Suppressor macrophage (primary cell): ENCODE measurements at regions not wholly inside any gene's neighbourhood (a gene's known extent, or its start where the extent isn't known, plus 50 kb on each side); places are given as distances from the start of the nearest gene placed in this dataset.

Source experiments
- DNase-seq, 4 experiments: peaks; one replicate each; pipeline ENCODE4 v3.0.0-alpha.2; 2020 to 2022

- DNase-seq, result no peak
Observed at GRCh38 chr20:21033817-21034216, 72.3 kb downstream of the LINC00237 start.

DNA sequence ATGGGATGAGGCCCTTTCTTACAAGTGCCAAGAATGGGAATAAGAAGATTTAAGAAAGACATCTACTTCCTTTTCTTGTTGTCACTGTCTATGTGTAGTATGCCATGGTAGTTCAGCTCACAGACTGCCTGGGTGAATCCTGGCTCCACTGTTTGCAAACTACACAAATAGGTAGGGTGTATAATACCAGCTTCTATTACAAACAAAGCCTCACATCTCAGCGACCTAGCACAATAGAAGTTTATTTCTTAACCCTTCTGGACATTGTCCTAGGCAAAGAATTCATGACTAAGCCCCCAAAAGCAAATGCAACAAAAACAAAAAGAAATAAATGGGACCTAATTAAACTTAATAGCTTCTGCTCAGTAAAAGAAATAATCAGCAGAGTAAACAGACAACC, 74.5 kb downstream of the LINC00237 start:
- DNase-seq, result no peak

DNA sequence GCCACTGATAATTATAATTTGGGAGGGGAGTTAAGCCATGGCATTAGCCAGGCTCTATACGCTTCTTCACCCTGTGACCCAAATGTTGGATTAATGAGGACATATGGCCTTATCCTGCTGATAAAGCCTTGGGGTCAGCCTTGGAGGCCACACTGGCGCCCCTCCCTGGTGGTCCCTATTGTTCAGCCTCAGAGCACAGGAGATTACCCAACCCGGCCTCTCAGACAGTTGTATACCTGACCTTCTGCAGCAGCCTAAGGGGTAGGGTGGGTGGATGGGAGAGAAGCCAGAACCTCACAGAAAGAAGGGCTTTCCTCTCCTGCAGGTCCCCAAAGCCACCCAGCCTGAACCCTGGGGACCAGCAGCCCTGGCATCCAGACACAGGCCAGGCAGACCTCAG, 76.8 kb downstream of the LINC00237 start:
- no peak for DNase-seq

- DNase-seq, result no peak
Observed at GRCh38 chr20:21028921-21029320, 77.2 kb downstream of the LINC00237 start.

DNA sequence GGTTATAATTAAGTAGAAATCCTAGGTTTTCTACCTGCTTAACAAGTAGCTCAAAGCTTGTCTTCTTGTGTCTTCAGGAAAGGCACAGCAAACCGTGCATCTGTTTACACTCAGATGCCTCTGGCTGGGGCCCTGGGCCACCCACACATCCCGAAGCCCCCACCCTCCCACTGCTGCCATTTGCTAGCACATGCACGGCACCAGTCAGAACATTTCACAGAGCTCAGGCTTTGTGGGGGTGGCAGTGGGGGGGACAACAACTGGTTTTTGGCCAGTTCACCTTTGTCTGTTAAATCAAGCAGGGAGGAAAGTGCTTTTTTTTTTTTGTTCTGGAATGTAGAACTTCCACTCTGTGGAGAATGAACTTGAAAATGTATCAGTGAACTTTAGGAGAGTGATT, 77.7 kb downstream of the LINC00237 start:
- no peak for DNase-seq

DNA sequence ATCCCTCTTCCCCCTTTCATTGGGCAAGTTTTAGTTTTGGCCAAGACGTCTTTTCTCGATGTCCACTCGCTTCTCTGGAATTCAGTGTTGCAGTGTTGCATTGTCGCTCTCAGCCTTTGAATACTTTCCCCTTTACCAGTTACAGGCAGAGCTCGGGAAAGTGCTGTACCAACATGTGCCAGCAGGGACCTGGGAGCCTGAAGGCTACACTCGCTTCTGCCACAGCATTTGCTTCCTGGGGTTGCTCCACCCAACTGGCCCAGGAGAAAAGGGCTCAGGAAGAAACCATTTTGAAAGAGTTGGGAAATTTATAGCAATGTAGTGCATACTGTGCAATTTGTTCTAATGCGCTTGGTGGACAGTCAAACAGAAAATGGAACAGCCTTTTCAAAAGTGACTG, 78.6 kb downstream of the LINC00237 start:
- DNase-seq, result peak in 2 of 4 experiments; percentile 4 to 5

GRCh38 chr20:21026951-21027350, 79.2 kb downstream of the LINC00237 start:
- DNase-seq, result no peak

DNA sequence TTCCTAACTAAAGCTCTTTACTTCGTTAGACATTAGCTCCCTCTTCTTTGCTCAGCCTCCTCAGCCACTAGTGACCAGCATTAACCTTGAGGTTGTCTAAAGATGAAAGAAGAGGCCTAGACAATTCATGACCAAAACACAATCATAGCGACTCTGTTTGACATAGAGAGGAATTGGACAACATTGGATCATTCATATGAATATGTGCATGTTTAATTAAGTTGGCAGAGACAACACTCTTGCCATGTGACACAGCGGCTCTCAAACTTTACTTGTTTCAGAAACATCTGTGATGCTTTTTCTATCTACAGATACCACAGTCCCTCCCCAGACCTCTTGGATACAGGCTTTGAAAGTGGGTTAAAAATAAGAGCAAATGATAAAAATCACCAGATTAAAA, 81.7 kb downstream of the LINC00237 start:
- no peak for DNase-seq

DNA sequence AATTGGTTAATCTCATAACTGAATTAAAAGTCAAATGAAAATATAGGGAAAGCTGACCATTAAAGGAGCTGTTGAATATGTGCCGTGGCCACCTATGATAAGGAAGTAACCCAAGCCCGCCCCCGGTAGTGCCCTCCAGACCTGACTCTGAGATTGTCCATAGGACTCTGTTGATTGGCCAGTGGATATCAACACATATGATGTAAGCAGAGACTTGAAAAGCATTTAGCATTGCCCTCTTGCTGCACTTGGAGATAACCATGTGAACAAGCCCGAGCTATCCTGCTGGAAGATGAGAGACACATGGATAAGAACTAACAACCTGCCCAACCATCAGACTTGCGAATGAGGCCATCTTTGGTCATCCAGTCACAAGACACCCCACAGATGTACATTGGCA, 83.2 kb downstream of the LINC00237 start:
- no peak for DNase-seq

DNA sequence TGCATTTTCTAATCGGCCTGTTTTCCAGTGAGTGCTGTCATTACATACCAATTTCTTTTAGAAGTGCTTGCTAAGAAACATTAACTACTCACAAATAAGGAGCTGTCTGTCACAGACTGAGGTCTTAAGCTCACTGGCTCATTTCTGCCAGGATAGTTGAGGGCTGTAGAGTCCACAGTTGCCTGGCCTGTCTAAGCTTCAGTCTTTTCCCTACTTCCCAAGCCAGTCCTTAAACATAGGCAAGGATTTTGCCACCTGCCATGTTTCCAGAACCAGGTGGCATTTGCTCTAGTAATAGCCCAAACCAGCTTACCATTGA, 84.7 kb downstream of the LINC00237 start:
- no peak for DNase-seq

GRCh38 chr20:21020659-21021471, 85.3 kb downstream of the LINC00237 start:
- no peak for DNase-seq

DNA sequence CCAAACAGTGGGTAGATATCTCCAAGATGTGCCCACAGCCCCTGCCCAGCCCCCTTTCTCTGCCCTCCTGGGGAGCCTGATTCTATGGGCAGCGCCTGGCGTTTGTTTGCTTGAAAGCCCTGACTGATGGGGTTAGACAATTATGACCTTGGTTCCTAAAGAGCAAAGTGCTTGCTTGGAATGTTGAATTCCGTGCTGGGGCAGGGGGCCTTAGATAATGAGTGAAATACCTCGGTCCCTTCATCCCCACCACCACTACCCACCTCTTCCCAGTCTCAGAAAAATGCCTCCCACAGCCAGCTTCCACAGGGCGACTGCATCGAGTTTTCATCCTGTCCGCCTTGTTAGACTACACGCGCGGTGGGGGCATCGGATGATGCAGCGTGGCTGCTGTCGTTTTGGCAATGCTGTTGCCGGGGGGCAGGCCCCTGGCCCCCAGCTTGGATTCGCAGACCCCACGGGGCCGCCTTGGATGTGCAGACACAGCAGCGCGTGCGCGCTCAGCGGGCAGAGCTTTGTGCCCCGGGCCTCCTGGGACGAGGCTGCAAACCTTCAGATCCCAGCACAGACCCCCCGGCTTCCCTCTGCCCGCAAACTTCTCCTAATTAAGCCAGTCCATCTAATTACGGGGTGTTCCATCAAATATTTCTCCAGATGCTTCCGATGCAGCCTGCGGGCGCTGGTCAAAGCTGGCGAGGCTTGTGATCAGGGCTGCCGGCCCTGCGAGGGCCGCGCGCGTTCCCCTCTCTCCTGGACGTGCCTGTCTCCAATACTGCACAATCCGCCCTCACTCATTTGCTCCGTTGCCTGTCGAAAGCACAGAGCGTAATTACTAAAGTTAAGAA, 86.1 kb downstream of the LINC00237 start:
- no peak for DNase-seq

DNA sequence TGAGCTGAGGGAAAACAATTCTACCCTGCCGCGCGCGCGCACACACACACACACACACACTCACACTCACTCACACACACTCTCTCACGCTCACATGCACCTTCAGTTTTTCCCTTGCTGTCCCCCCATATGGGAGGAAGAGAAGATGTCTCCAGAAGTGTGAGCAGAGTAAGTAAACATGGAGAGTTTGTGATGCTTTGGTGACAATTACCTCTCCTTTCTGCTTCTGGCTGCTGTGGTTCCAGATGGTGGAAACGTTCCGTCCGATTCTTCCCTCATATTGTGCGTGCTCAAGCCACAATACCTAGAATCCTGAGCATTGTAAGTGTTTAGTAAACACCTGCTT, 86.7 kb downstream of the LINC00237 start:
- no peak for DNase-seq

- DNase-seq, result no peak
Observed at GRCh38 chr20:21018576-21018975, 87.6 kb downstream of the LINC00237 start.

GRCh38 chr20:21017528-21018085, 88.6 kb downstream of the LINC00237 start:
- DNase-seq, result no peak

DNA sequence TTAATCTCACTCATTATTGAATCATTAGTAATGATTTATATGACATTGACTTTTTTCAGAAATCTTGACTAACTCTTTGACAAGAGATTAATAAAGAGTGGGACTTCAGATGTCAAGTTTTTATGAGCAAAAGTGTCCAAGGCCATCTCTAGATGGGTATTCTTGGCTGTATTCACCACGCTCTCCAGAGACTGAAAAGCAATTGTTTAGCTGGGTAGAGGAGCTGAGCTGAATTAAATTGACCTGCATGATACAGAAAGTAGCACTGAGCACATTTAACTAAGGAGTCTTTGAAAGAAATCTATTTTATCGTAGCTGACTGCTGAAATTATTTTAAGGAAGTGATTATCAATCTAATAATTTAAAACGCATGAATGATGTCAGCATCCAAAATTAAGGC, 89.4 kb downstream of the LINC00237 start:
- no peak for DNase-seq

DNA sequence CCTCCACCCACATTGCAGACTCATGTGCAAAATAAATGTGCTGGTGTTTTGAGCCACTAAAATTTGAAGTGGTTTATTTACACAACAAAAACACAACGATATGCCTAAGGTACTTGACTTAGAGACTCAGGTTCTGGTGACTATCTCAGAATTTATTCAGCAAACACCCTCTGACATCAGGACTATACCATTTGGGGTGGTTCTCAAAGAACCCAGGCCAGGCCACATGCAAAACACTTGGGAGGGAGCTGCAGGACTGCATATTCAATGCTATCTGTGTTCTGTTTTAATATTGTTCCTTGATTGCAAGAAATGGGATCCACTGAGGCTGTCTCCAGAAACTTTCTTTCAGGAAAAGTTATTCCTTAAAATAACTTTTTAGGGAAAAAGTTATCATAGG, 91.6 kb downstream of the LINC00237 start:
- no peak for DNase-seq

- no peak for DNase-seq
Observed at GRCh38 chr20:21008951-21009350, 97.2 kb downstream of the LINC00237 start.

GRCh38 chr20:21006611-21007010, 99.5 kb downstream of the LINC00237 start:
- no peak for DNase-seq

GRCh38 chr20:21004386-21005076, 101.6 kb downstream of the LINC00237 start:
- no peak for DNase-seq

DNA sequence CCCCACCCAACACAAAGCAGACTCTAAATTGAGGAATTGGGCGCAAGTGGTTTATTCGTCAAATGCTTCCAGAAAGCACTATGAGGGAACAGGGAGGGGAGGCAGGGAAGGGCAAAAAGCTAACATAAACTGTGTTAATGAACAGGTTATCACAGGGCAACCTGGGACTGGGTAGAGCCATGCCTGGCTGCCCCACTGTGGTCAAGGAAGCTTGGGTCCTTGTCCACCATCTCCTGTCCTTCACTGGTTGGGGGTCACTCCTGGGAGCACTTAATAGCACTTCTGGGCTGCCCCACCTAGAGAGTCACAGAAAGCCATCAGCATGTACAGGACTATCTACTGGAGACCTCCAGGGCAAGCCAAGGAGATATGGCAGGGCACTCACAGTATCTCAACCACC, 102.3 kb downstream of the LINC00237 start:
- DNase-seq, result no peak

GRCh38 chr20:21002486-21002885, 103.7 kb downstream of the LINC00237 start:
- DNase-seq, result no peak

DNA sequence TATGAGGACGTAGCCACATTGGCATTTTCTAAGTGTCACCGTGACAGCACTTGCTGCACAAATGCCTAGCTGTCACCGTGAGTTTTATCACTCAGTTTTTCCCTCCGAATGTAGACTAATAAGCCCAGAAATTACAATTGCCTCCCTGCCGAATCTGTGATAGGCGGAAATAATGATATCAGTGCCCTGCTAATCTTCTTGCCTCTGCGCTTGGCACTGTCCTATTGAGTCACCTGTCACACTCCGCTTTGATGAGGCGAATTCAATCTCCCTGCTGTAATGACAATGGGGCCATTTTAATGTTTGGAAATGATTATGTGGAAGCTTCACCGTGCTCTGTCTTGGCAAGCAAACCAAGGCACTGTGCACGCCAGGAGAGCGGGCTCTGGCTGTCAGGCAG, 112.8 kb downstream of the LINC00237 start:
- no peak for DNase-seq
